ENCODE measurements at regions not wholly inside any gene's neighbourhood (a gene's known extent, or its start where the extent isn't known, plus 50 kb on each side); places are given as distances from the start of the nearest gene placed in this dataset.
A peak's percentile ranks its signal among the peaks of the same experiment; 100 is the strongest.

GRCh38 chr2:12363569-12363968 is 353.2 kb upstream of the TRIB2 start:
- Mint-ChIP-seq H3K9me3 (peaks cover 0 to 21% (median 3%) of the 10 kb centered on the region in 8 donors), H3K36me3 (peaks cover 2 to 7% of the 10 kb centered on the region in 2 donors), H3K4me1 (peaks cover 0 to 5% (median 0%) of the 10 kb centered on the region in 4 donors), H3K27ac (no peak overlapping the region), H3K27me3 (no peaks in the 10 kb centered on the region), H3K4me3 (no peak overlapping the region)
- no peak for DNase-seq
- intact Hi-C loops (cut with micrococcal nuclease): no loop called here
- Histone ChIP-seq H3K36me3 (ENCODE audit: insufficient read depth, low read length) (no peaks in the 10 kb centered on the region), H3K9me3 (ENCODE audit: control insufficient read depth in 1 of 2, low read length in 2 of 2) (no peaks in the 10 kb centered on the region), H3K27ac (ENCODE audit: low read depth, low read length) (no peak overlapping the region), H3K4me3 (ENCODE audit: low read length in 2 of 2) (no peak overlapping the region), H3K4me1 (ENCODE audit: insufficient read depth, low read length) (no peaks in the 10 kb centered on the region), H3K27me3 (ENCODE audit: insufficient read depth, low read length) (no peaks in the 10 kb centered on the region)
- POLR2A ChIA-PET (ENCODE audit: partially characterized antibody): no interaction called here
- CTCF ChIA-PET (ENCODE audit: partially characterized antibody): no interaction called here

GRCh38 chr2:12369566-12369965 is 347.2 kb upstream of the TRIB2 start:
- H3K4me1 Mint-ChIP-seq: peaks cover 0 to 5% (median 1%) of the 10 kb centered on the region in 4 donors
- intact Hi-C loops (cut with micrococcal nuclease): no loop called here
- Histone ChIP-seq H3K4me3 (ENCODE audit: low read length in 2 of 2) (no peak overlapping the region), H3K4me1 (ENCODE audit: insufficient read depth, low read length) (no peaks in the 10 kb centered on the region), H3K36me3 (ENCODE audit: insufficient read depth, low read length) (no peaks in the 10 kb centered on the region), H3K27ac (ENCODE audit: low read depth, low read length) (no peak overlapping the region), H3K9me3 (ENCODE audit: control insufficient read depth in 1 of 2, low read length in 2 of 2) (no peaks in the 10 kb centered on the region), H3K27me3 (ENCODE audit: insufficient read depth, low read length) (no peaks in the 10 kb centered on the region)
- CTCF ChIA-PET (ENCODE audit: partially characterized antibody): no interaction called here
- H3K9me3 Mint-ChIP-seq: peaks cover 0 to 19% (median 3%) of the 10 kb centered on the region in 8 donors
- H3K4me3 Mint-ChIP-seq: no peak overlapping the region
- no peak overlapping the region for H3K27ac Mint-ChIP-seq
- DNase-seq: no peak
- no peaks in the 10 kb centered on the region for H3K27me3 Mint-ChIP-seq
- POLR2A ChIA-PET (ENCODE audit: partially characterized antibody): no interaction called here
- H3K36me3 Mint-ChIP-seq: peaks cover 2 to 7% of the 10 kb centered on the region in 2 donors

GRCh38 chr2:12376025-12376424 is 340.7 kb upstream of the TRIB2 start:
- POLR2A ChIA-PET (ENCODE audit: partially characterized antibody): no interaction called here

GRCh38 chr2:12379143-12379542 is 337.6 kb upstream of the TRIB2 start:
- Mint-ChIP-seq H3K27me3 (no peaks in the 10 kb centered on the region), H3K4me1 (peaks cover 4 to 9% (median 7%) of the 10 kb centered on the region in 4 donors), H3K9me3 (no peaks in the 10 kb centered on the region), H3K36me3 (no peaks in the 10 kb centered on the region), H3K4me3 (no peak overlapping the region), H3K27ac (no peak overlapping the region)
- intact Hi-C loops (cut with micrococcal nuclease): no loop called here
- Histone ChIP-seq H3K9me3 (ENCODE audit: control insufficient read depth in 1 of 2, low read length in 2 of 2) (no peaks in the 10 kb centered on the region), H3K27me3 (ENCODE audit: insufficient read depth, low read length) (no peaks in the 10 kb centered on the region), H3K27ac (ENCODE audit: low read depth, low read length) (no peak overlapping the region), H3K4me3 (ENCODE audit: low read length in 2 of 2) (no peak overlapping the region), H3K4me1 (ENCODE audit: insufficient read depth, low read length) (no peaks in the 10 kb centered on the region), H3K36me3 (ENCODE audit: insufficient read depth, low read length) (no peaks in the 10 kb centered on the region)
- ChIA-PET CTCF (ENCODE audit: partially characterized antibody) (no interaction called here), POLR2A (ENCODE audit: partially characterized antibody) (no interaction called here)
- no peak for DNase-seq

More at GRCh38 chr2:12376025-12376424, 340.7 kb upstream of the TRIB2 start:
- no peaks in the 10 kb centered on the region for H3K9me3 ChIP-seq (ENCODE audit: control insufficient read depth in 1 of 2, low read length in 2 of 2)
- Mint-ChIP-seq H3K27ac (peak overlapping the region in 4 of 7 donors; percentile 24 to 58 (median 35)), H3K36me3 (no peaks in the 10 kb centered on the region), H3K27me3 (no peaks in the 10 kb centered on the region), H3K9me3 (no peaks in the 10 kb centered on the region), H3K4me3 (peak overlapping the region in 4 of 8 donors; percentile 33 to 68 (median 56)), H3K4me1 (peaks cover 4 to 14% (median 7%) of the 10 kb centered on the region in 4 donors)
- no peak overlapping the region for H3K27ac ChIP-seq (ENCODE audit: low read depth, low read length)
- no peak for DNase-seq
- H3K4me1 ChIP-seq (ENCODE audit: insufficient read depth, low read length): no peaks in the 10 kb centered on the region
- H3K27me3 ChIP-seq (ENCODE audit: insufficient read depth, low read length): no peaks in the 10 kb centered on the region
- no peaks in the 10 kb centered on the region for H3K36me3 ChIP-seq (ENCODE audit: insufficient read depth, low read length)
- H3K4me3 ChIP-seq (ENCODE audit: low read length in 2 of 2): no peak overlapping the region
- CTCF ChIA-PET (ENCODE audit: partially characterized antibody): no interaction called here
- intact Hi-C loops (cut with micrococcal nuclease): no loop called here

- Histone ChIP-seq H3K27ac (ENCODE audit: low read depth, low read length) (no peak overlapping the region), H3K4me3 (ENCODE audit: low read length in 2 of 2) (no peak overlapping the region), H3K4me1 (ENCODE audit: insufficient read depth, low read length) (no peaks in the 10 kb centered on the region), H3K36me3 (ENCODE audit: insufficient read depth, low read length) (no peaks in the 10 kb centered on the region), H3K27me3 (ENCODE audit: insufficient read depth, low read length) (no peaks in the 10 kb centered on the region), H3K9me3 (ENCODE audit: control insufficient read depth in 1 of 2, low read length in 2 of 2) (no peaks in the 10 kb centered on the region)
- Mint-ChIP-seq H3K36me3 (no peaks in the 10 kb centered on the region), H3K4me3 (no peak overlapping the region), H3K4me1 (peaks cover 0 to 2% (median 0%) of the 10 kb centered on the region in 4 donors), H3K27me3 (no peaks in the 10 kb centered on the region), H3K9me3 (no peaks in the 10 kb centered on the region), H3K27ac (no peak overlapping the region)
- ChIA-PET POLR2A (ENCODE audit: partially characterized antibody) (interaction anchor here (0.5 to 1.2 kb wide), 2 partner anchors 31 to 295 kb away, joined by 3 read pairs; no protein-coding TSS in a partner anchor), CTCF (ENCODE audit: partially characterized antibody) (interaction anchor here (0.7 kb wide), 1 partner anchor 8 kb away, joined by 3 read pairs; no protein-coding TSS in a partner anchor)
- intact Hi-C loops (cut with micrococcal nuclease): no loop called here
- DNase-seq: no peak
Measured at GRCh38 chr2:12381543-12382325, 335.0 kb upstream of the TRIB2 start.

GRCh38 chr2:12382366-12382765 is 334.4 kb upstream of the TRIB2 start:
- ChIA-PET POLR2A (ENCODE audit: partially characterized antibody) (interaction anchor here (0.5 to 1.2 kb wide), 2 partner anchors 31 to 296 kb away, joined by 3 read pairs; no protein-coding TSS in a partner anchor), CTCF (ENCODE audit: partially characterized antibody) (no interaction called here)
- H3K27me3 ChIP-seq (ENCODE audit: insufficient read depth, low read length): no peaks in the 10 kb centered on the region
- no peak overlapping the region for H3K27ac ChIP-seq (ENCODE audit: low read depth, low read length)
- H3K9me3 ChIP-seq (ENCODE audit: control insufficient read depth in 1 of 2, low read length in 2 of 2): no peaks in the 10 kb centered on the region
- intact Hi-C loops (cut with micrococcal nuclease): no loop called here
- H3K36me3 ChIP-seq (ENCODE audit: insufficient read depth, low read length): no peaks in the 10 kb centered on the region
- no peaks in the 10 kb centered on the region for H3K4me1 ChIP-seq (ENCODE audit: insufficient read depth, low read length)
- Mint-ChIP-seq H3K27me3 (no peaks in the 10 kb centered on the region), H3K9me3 (no peaks in the 10 kb centered on the region), H3K27ac (no peak overlapping the region), H3K4me3 (no peak overlapping the region), H3K4me1 (peaks cover 0 to 2% (median 0%) of the 10 kb centered on the region in 4 donors), H3K36me3 (no peaks in the 10 kb centered on the region)
- DNase-seq: no peak
- H3K4me3 ChIP-seq (ENCODE audit: low read length in 2 of 2): no peak overlapping the region

GRCh38 chr2:12389344-12390045 is 327.2 kb upstream of the TRIB2 start:
- CTCF ChIA-PET (ENCODE audit: partially characterized antibody): interaction anchor here (0.9 kb wide), 1 partner anchor 8 kb away, joined by 3 read pairs; no protein-coding TSS in a partner anchor
- Histone ChIP-seq H3K4me3 (ENCODE audit: low read length in 2 of 2) (no peak overlapping the region), H3K4me1 (ENCODE audit: insufficient read depth, low read length) (no peaks in the 10 kb centered on the region), H3K36me3 (ENCODE audit: insufficient read depth, low read length) (no peaks in the 10 kb centered on the region), H3K9me3 (ENCODE audit: control insufficient read depth in 1 of 2, low read length in 2 of 2) (no peaks in the 10 kb centered on the region), H3K27ac (ENCODE audit: low read depth, low read length) (no peak overlapping the region), H3K27me3 (ENCODE audit: insufficient read depth, low read length) (no peaks in the 10 kb centered on the region)
- no peak for DNase-seq
- Mint-ChIP-seq H3K27me3 (peaks cover 0 to 5% of the 10 kb centered on the region in 2 donors), H3K36me3 (no peaks in the 10 kb centered on the region), H3K27ac (no peak overlapping the region), H3K4me1 (peaks cover 0 to 2% (median under 1%) of the 10 kb centered on the region in 4 donors), H3K4me3 (no peak overlapping the region), H3K9me3 (no peaks in the 10 kb centered on the region)
- intact Hi-C loops (cut with micrococcal nuclease): no loop called here
- POLR2A ChIA-PET (ENCODE audit: partially characterized antibody): no interaction called here

Measured in CD4-positive, alpha-beta memory T cell (primary cell).